ENCODE measurements at regions not wholly inside any gene's neighbourhood (a gene's known extent, or its start where the extent isn't known, plus 50 kb on each side); places are given as distances from the start of the nearest gene placed in this dataset.

GRCh38 chr1:56193656-56194055, 385.7 kb downstream of the PLPP3 start:
- TF ChIP-seq CTCF (IDR thresholded peaks at IDR 0.05; ENCODE audit: unreplicated experiment) = no peak
- ChIA-PET CTCF (interaction anchor here (0.6 to 0.7 kb wide), 3 partner anchors 254 to 388 kb away, joined by 3 read pairs; no protein-coding TSS in a partner anchor), POLR2A (interaction anchor here (0.6 kb wide), 1 partner anchor 845 kb away, joined by 3 read pairs; no protein-coding TSS in a partner anchor)
- Mint-ChIP-seq H3K9me3 (ENCODE audit: unreplicated experiment) (no peaks in the 10 kb centered on the region), H3K4me3 (ENCODE audit: unreplicated experiment) (no peak overlapping the region), H3K36me3 (ENCODE audit: insufficient read depth, unreplicated experiment) (no peaks in the 10 kb centered on the region), H3K27ac (ENCODE audit: low read depth, unreplicated experiment) (no peak overlapping the region), H3K27me3 (ENCODE audit: insufficient read depth, unreplicated experiment) (no peaks in the 10 kb centered on the region), H3K4me1 (ENCODE audit: insufficient read depth, unreplicated experiment) (peaks cover 28% of the 10 kb centered on the region)
- no peak for DNase-seq (ENCODE audit: unreplicated experiment)
- BruUV-seq (replicated peaks) = no TSS peak
- intact Hi-C loops (cut with micrococcal nuclease) = no loop called here

GRCh38 chr1:56191369-56191768, 388.0 kb downstream of the PLPP3 start:
- intact Hi-C loops (cut with micrococcal nuclease) = no loop called here
- CTCF ChIA-PET = interaction anchor here (0.7 to 2.7 kb wide), 3 partner anchors 9 to 131 kb away, joined by 3 to 12 read pairs (median 4); no protein-coding TSS in a partner anchor
- Mint-ChIP-seq H3K36me3 (ENCODE audit: insufficient read depth, unreplicated experiment) (no peaks in the 10 kb centered on the region), H3K9me3 (ENCODE audit: unreplicated experiment) (no peaks in the 10 kb centered on the region), H3K4me3 (ENCODE audit: unreplicated experiment) (no peak overlapping the region), H3K27me3 (ENCODE audit: insufficient read depth, unreplicated experiment) (no peaks in the 10 kb centered on the region), H3K27ac (ENCODE audit: low read depth, unreplicated experiment) (no peak overlapping the region), H3K4me1 (ENCODE audit: insufficient read depth, unreplicated experiment) (peaks cover 28% of the 10 kb centered on the region)
- POLR2A ChIA-PET = interaction anchor here (1.3 kb wide), 1 partner anchor 9 kb away, joined by 4 read pairs; no protein-coding TSS in a partner anchor
- peak; percentile 67 for DNase-seq (ENCODE audit: unreplicated experiment)
- no TSS peak for BruUV-seq (replicated peaks)
- TF ChIP-seq CTCF (IDR thresholded peaks at IDR 0.05; ENCODE audit: unreplicated experiment) = no peak

GRCh38 chr1:56190806-56191365, 388.5 kb downstream of the PLPP3 start:
- peak; percentile 68 for DNase-seq (ENCODE audit: unreplicated experiment)
- intact Hi-C loops (cut with micrococcal nuclease) = no loop called here
- no peak overlapping the region for H3K4me3 Mint-ChIP-seq (ENCODE audit: unreplicated experiment)
- no peaks in the 10 kb centered on the region for H3K27me3 Mint-ChIP-seq (ENCODE audit: insufficient read depth, unreplicated experiment)
- peaks cover 28% of the 10 kb centered on the region for H3K4me1 Mint-ChIP-seq (ENCODE audit: insufficient read depth, unreplicated experiment)
- ChIA-PET POLR2A (interaction anchor here (1.3 kb wide), 1 partner anchor 9 kb away, joined by 4 read pairs; no protein-coding TSS in a partner anchor), CTCF (interaction anchor here (0.7 to 2.7 kb wide), 2 partner anchors 10 to 130 kb away, joined by 3 to 12 read pairs; no protein-coding TSS in a partner anchor)
- TF ChIP-seq CTCF (IDR thresholded peaks at IDR 0.05; ENCODE audit: unreplicated experiment) = no peak
- H3K27ac Mint-ChIP-seq (ENCODE audit: low read depth, unreplicated experiment) = no peak overlapping the region
- no peaks in the 10 kb centered on the region for H3K9me3 Mint-ChIP-seq (ENCODE audit: unreplicated experiment)
- no peaks in the 10 kb centered on the region for H3K36me3 Mint-ChIP-seq (ENCODE audit: insufficient read depth, unreplicated experiment)
- BruUV-seq (replicated peaks) = no TSS peak

GRCh38 chr1:56189946-56190805, 389.2 kb downstream of the PLPP3 start:
- no TSS peak for BruUV-seq (replicated peaks)
- intact Hi-C loops (cut with micrococcal nuclease) = no loop called here
- ChIA-PET CTCF (interaction anchor here (0.6 to 2.7 kb wide), 3 partner anchors 11 to 511 kb away, joined by 3 to 12 read pairs (median 3); no protein-coding TSS in a partner anchor), POLR2A (no interaction called here)
- Mint-ChIP-seq H3K27me3 (ENCODE audit: insufficient read depth, unreplicated experiment) (no peaks in the 10 kb centered on the region), H3K36me3 (ENCODE audit: insufficient read depth, unreplicated experiment) (no peaks in the 10 kb centered on the region), H3K27ac (ENCODE audit: low read depth, unreplicated experiment) (no peak overlapping the region), H3K9me3 (ENCODE audit: unreplicated experiment) (no peaks in the 10 kb centered on the region), H3K4me3 (ENCODE audit: unreplicated experiment) (no peak overlapping the region), H3K4me1 (ENCODE audit: insufficient read depth, unreplicated experiment) (peaks cover 28% of the 10 kb centered on the region)
- no peak for TF ChIP-seq CTCF (IDR thresholded peaks at IDR 0.05; ENCODE audit: unreplicated experiment)
- peak; percentile 27 for DNase-seq (ENCODE audit: unreplicated experiment)

All from MCF 10A (cell line).